Brain microvascular endothelial cell (primary cell): ENCODE measurements at regions not wholly inside any gene's neighbourhood (a gene's known extent, or its start where the extent isn't known, plus 50 kb on each side); places are given as distances from the start of the nearest gene placed in this dataset.

Experiments
- DNase-seq: peaks from one replicate; pipeline ENCODE4 v3.0.0-alpha.2; 2020
- H3K27ac ChIP-seq: fragments of 250-450 bp; sonication (Bioruptor Pico); 2 replicates; pipeline ENCODE4 v1.5.1; 2020; ENCODE audit warnings: mild to moderate bottlenecking, moderate library complexity
- H3K27me3 ChIP-seq: fragments of 250-450 bp; sonication (Bioruptor Pico); replicated peaks from 2 replicates; pipeline ENCODE4 v1.5.1; 2020; ENCODE audit warnings: mild to moderate bottlenecking
- H3K36me3 ChIP-seq: fragments of 250-450 bp; sonication (Bioruptor Pico); replicated peaks from 2 replicates; pipeline ENCODE4 v1.5.1; 2020; ENCODE audit warnings: mild to moderate bottlenecking
- H3K4me3 ChIP-seq: 2 replicates; pipeline ENCODE4 v1.5.1; 2011; ENCODE audit warnings: low read depth, mild to moderate bottlenecking, control low read depth, low read length, moderate library complexity
- in situ Hi-C: cut with HindIII; loops from 2 replicates; pipeline ENCODE4 v1.10.0; 2017; ENCODE audit warnings: low sequenced_read_pairs, low pct_ligation_motif_present
- TF ChIP-seq, protein P1 (sequence below): IDR thresholded peaks from 2 replicates; pipeline ENCODE4 v1.5.1; 2011; ENCODE audit warnings: low read depth, mild to moderate bottlenecking, moderate library complexity, low read length, control low read depth, inconsistent platforms; ENCODE audit errors: missing control alignments

- no peak overlapping the region for H3K27ac ChIP-seq
- no peaks in the 10 kb centered on the region for H3K36me3 ChIP-seq
- H3K27me3 ChIP-seq: no peaks in the 10 kb centered on the region
- in situ Hi-C loops: no loop called here
- H3K4me3 ChIP-seq: no peak overlapping the region
- TF ChIP-seq, protein P1, sequence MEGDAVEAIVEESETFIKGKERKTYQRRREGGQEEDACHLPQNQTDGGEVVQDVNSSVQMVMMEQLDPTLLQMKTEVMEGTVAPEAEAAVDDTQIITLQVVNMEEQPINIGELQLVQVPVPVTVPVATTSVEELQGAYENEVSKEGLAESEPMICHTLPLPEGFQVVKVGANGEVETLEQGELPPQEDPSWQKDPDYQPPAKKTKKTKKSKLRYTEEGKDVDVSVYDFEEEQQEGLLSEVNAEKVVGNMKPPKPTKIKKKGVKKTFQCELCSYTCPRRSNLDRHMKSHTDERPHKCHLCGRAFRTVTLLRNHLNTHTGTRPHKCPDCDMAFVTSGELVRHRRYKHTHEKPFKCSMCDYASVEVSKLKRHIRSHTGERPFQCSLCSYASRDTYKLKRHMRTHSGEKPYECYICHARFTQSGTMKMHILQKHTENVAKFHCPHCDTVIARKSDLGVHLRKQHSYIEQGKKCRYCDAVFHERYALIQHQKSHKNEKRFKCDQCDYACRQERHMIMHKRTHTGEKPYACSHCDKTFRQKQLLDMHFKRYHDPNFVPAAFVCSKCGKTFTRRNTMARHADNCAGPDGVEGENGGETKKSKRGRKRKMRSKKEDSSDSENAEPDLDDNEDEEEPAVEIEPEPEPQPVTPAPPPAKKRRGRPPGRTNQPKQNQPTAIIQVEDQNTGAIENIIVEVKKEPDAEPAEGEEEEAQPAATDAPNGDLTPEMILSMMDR: no peak
- DNase-seq: no peak
Observed at GRCh38 chr6:165775721-165776120, 112.7 kb upstream of the PDE10A start.

DNA sequence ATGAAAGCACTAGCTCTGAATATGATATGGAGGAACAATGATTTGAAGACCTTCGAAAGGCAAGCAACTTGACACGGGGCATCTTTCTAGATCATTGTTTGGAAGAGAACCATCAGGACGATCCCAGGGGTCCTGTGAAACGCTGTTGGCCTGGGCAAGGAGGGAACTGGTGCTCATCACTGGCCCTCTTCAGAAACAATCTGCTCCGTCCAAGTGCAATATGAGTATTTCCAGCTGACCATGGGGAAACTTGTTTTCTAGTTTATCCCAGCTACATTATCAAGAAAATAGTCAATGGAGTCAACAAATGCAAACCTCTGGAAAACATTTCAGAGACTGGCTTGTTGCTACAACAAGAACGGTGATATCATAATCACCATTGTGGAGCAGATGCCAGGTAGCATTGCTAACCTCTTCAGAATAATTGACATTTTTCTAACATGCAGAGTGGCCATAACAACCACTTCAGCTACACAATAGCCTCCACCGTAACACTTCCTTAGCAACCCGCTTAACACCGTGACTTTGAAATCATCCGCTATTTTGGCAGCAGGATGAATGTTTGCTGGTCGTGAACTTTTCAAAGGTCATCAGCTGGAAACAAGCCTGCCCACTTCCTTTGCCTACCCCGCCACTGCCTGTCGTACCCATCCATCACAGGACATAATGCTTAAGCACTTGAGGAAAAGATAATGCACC, 112.0 kb upstream of the PDE10A start:
- in situ Hi-C loops: no loop called here
- Histone ChIP-seq H3K27me3 (no peaks in the 10 kb centered on the region), H3K36me3 (no peaks in the 10 kb centered on the region), H3K4me3 (no peak overlapping the region), H3K27ac (no peak overlapping the region)
- peak; percentile 20 for DNase-seq
- TF ChIP-seq, protein P1: no peak

DNA sequence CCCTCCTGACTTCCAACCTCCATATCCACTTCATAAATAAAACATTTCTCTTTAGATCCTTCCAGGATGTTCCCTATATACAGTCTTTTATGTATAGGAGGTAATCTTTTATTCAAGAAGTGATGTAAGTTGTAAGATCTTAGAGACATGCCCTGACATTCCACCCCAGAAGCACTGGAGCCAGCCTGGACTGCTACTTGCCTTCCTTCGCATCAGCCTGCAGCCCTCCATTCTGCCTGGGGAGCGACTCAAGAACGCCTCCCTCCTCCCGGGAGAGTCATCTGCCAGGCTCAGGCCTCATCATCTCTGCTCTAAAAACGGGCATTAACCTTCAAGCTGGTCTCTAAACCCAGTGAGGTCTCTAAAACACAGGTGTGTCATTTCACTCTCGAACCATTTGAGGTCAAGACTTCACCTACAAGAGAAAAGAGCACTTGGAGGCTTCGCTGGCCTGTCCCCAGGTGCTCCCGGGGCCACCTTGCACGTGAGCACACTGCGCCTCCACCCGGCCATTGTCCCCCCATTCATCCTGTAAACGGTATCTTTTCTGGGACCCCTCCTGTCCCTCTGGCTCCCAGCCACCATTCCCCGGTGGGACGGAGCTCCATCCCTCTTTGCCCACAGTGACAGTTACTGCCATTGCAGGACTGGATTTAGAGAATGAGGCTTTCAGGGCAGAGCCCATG, 107.5 kb upstream of the PDE10A start:
- in situ Hi-C loops: no loop called here
- no peak for DNase-seq
- Histone ChIP-seq H3K27ac (no peak overlapping the region), H3K27me3 (no peaks in the 10 kb centered on the region), H3K4me3 (no peak overlapping the region), H3K36me3 (no peaks in the 10 kb centered on the region)
- TF ChIP-seq, protein P1: no peak

GRCh38 chr6:165769884-165770283, 106.8 kb upstream of the PDE10A start:
- Histone ChIP-seq H3K27ac (no peak overlapping the region), H3K36me3 (no peaks in the 10 kb centered on the region), H3K27me3 (no peaks in the 10 kb centered on the region), H3K4me3 (no peak overlapping the region)
- DNase-seq: no peak
- in situ Hi-C loops: no loop called here
- TF ChIP-seq, protein P1: no peak

GRCh38 chr6:165769401-165769800, 106.4 kb upstream of the PDE10A start:
- in situ Hi-C loops: no loop called here
- H3K27ac ChIP-seq: no peak overlapping the region
- TF ChIP-seq, protein P1: no peak
- no peak for DNase-seq
- no peak overlapping the region for H3K4me3 ChIP-seq
- no peaks in the 10 kb centered on the region for H3K27me3 ChIP-seq
- no peaks in the 10 kb centered on the region for H3K36me3 ChIP-seq

DNA sequence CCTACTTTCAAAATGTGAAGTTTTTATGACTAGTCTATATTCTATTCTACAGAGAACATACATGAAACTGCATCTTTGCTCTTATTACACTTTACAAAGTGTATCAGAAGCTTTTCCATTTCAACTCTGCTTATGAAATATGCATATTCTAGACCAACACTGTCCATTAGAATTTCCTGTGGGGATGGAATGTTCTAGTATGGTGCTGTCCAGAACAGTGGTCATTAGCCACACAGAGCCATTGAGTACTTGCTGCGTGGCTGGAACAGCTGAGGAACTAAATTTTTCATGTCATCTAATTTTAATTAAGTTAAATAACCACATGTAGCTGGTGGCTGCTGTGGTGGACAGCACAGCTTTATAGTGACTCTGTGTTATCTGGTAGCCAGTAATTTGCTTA, 105.9 kb upstream of the PDE10A start:
- Histone ChIP-seq H3K27me3 (no peaks in the 10 kb centered on the region), H3K4me3 (no peak overlapping the region), H3K36me3 (no peaks in the 10 kb centered on the region), H3K27ac (no peak overlapping the region)
- in situ Hi-C loops: no loop called here
- TF ChIP-seq, protein P1: no peak
- no peak for DNase-seq
